ENCODE measurements at regions not wholly inside any gene's neighbourhood (a gene's known extent, or its start where the extent isn't known, plus 50 kb on each side); places are given as distances from the start of the nearest gene placed in this dataset.

GRCh38 chr10:30160271-30160982 lies 101.0 kb upstream of the JCAD start:
- TF ChIP-seq, protein P1, sequence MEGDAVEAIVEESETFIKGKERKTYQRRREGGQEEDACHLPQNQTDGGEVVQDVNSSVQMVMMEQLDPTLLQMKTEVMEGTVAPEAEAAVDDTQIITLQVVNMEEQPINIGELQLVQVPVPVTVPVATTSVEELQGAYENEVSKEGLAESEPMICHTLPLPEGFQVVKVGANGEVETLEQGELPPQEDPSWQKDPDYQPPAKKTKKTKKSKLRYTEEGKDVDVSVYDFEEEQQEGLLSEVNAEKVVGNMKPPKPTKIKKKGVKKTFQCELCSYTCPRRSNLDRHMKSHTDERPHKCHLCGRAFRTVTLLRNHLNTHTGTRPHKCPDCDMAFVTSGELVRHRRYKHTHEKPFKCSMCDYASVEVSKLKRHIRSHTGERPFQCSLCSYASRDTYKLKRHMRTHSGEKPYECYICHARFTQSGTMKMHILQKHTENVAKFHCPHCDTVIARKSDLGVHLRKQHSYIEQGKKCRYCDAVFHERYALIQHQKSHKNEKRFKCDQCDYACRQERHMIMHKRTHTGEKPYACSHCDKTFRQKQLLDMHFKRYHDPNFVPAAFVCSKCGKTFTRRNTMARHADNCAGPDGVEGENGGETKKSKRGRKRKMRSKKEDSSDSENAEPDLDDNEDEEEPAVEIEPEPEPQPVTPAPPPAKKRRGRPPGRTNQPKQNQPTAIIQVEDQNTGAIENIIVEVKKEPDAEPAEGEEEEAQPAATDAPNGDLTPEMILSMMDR (conservative IDR thresholded peaks at IDR 0.05; ENCODE audit: low read depth, low read length) = no peak
- TF ChIP-seq EZH2 (IDR thresholded peaks at IDR 0.05; ENCODE audit: borderline replicate concordance, low read depth, low read length, poor library complexity, severe bottlenecking) = no peak

All from A673 (cell line).